OCI-LY3 (cell line): ENCODE measurements at regions not wholly inside any gene's neighbourhood (a gene's known extent, or its start where the extent isn't known, plus 50 kb on each side); places are given as distances from the start of the nearest gene placed in this dataset.
"Not testable (repeated sequence)": the region's sequence is repeated elsewhere in the genome, so short reads cannot be mapped to it uniquely, and the experiment has no call there.

ENCODE experiments used
- H2AFZ ChIP-seq: fragments of 200-600, 300-600 bp; shearing (Covaris generic); 2 replicates; pipeline ENCODE4 v1.6.0; 2014; ENCODE audit warnings: antibody characterized with exemption, low read depth, low read length
- H3K27ac ChIP-seq: fragments of 200-600, 300-600 bp; sonication (generic); 2 replicates; pipeline ENCODE4 v1.5.1; 2014; ENCODE audit warnings: mild to moderate bottlenecking, low read length, moderate library complexity, mixed read lengths
- H3K27me3 ChIP-seq: fragments of 200-600, 300-600 bp; sonication (generic); 2 replicates; pipeline ENCODE4 v1.6.1; 2014; ENCODE audit warnings: low read depth, low read length, mixed read lengths
- H3K36me3 ChIP-seq: fragments of 200-600, 300-600 bp; sonication (generic); replicated peaks from 2 replicates; pipeline ENCODE3; 2014; ENCODE audit warnings: low read depth, low read length, mixed read lengths
- H3K4me1 ChIP-seq: fragments of 300-600, 200-600 bp; sonication (generic); 2 replicates; pipeline ENCODE4 v1.6.1; 2014; ENCODE audit warnings: low read length, mixed read lengths
- H3K4me2 ChIP-seq: fragments of 200-600, 300-600 bp; sonication (generic); 2 replicates; pipeline ENCODE4 v1.6.1; 2014; ENCODE audit warnings: low read length, mixed read lengths
- H3K4me3 ChIP-seq: fragments of 300-600, 200-600 bp; sonication (generic); 2 replicates; pipeline ENCODE4 v1.5.1; 2014; ENCODE audit warnings: antibody characterized with exemption, mild to moderate bottlenecking, low read length, moderate library complexity
- H3K79me2 ChIP-seq: fragments of 300-600, 200-600 bp; shearing (Covaris generic); 2 replicates; pipeline ENCODE4 v1.6.1; 2014; ENCODE audit warnings: mild to moderate bottlenecking, low read length, mixed read lengths
- H3K9ac ChIP-seq: fragments of 300-600, 200-600 bp; shearing (Covaris generic); 2 replicates; pipeline ENCODE4 v1.6.0; 2014; ENCODE audit warnings: mild to moderate bottlenecking, low read length, moderate library complexity
- H3K9me3 ChIP-seq: fragments of 200-600, 300-600 bp; shearing (Covaris generic); 2 replicates; pipeline ENCODE4 v1.6.1; 2014; ENCODE audit warnings: low read length, mixed read lengths; ENCODE audit not compliant: insufficient read depth
- H4K20me1 ChIP-seq: fragments of 200-600, 300-600 bp; sonication (generic); 2 replicates; pipeline ENCODE4 v1.6.1; 2016; ENCODE audit warnings: low read length, mixed read lengths; ENCODE audit not compliant: insufficient read depth
- EZH2phosphoT487 ChIP-seq: fragments of 200-600 bp; shearing (Covaris generic); IDR thresholded peaks from 2 replicates; pipeline ENCODE4 v1.6.1; 2018; ENCODE audit warnings: antibody characterized with exemption, mixed run types, low read depth
- TF ChIP-seq, protein P1 (sequence below): fragments of 200-600, 300-600 bp; sonication (generic); IDR thresholded peaks from 2 replicates; pipeline ENCODE4 v1.5.1; 2014; ENCODE audit warnings: antibody characterized with exemption, low read length, low read depth

DNA sequence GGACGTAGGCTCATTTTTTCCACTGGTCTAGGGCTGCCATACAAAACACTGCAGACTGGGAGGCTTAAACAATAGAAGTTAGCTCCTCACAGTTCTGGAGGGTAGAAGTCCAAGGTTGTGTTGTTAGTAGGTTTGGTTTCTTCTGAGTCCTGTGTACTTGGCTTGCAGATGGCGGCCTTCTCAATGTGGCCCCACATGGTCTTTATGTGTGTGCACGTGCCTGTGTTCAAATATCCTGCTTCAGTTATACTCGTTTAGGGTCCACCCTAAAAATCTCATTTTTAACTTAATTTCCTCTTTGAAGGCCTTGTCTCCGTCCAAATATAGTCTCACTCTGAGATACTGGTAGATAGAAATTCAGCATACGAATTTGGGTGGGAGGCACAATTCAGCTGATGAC is 542.4 kb downstream of the HAPSTR1 start:
- Histone ChIP-seq H3K4me1 (no peaks in the 10 kb centered on the region), H3K27ac (no peak overlapping the region), H3K36me3 (no peaks in the 10 kb centered on the region), H3K4me3 (no peak overlapping the region), H3K27me3 (peaks cover 13% of the 10 kb centered on the region), H3K4me2 (no peak overlapping the region), H4K20me1 (no peaks in the 10 kb centered on the region), H2AFZ (no peak overlapping the region), H3K79me2 (no peaks in the 10 kb centered on the region), H3K9me3 (no peaks in the 10 kb centered on the region), H3K9ac (no peak overlapping the region)
- no peak for TF ChIP-seq EZH2phosphoT487
- TF ChIP-seq, protein P1, sequence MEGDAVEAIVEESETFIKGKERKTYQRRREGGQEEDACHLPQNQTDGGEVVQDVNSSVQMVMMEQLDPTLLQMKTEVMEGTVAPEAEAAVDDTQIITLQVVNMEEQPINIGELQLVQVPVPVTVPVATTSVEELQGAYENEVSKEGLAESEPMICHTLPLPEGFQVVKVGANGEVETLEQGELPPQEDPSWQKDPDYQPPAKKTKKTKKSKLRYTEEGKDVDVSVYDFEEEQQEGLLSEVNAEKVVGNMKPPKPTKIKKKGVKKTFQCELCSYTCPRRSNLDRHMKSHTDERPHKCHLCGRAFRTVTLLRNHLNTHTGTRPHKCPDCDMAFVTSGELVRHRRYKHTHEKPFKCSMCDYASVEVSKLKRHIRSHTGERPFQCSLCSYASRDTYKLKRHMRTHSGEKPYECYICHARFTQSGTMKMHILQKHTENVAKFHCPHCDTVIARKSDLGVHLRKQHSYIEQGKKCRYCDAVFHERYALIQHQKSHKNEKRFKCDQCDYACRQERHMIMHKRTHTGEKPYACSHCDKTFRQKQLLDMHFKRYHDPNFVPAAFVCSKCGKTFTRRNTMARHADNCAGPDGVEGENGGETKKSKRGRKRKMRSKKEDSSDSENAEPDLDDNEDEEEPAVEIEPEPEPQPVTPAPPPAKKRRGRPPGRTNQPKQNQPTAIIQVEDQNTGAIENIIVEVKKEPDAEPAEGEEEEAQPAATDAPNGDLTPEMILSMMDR: no peak

DNA sequence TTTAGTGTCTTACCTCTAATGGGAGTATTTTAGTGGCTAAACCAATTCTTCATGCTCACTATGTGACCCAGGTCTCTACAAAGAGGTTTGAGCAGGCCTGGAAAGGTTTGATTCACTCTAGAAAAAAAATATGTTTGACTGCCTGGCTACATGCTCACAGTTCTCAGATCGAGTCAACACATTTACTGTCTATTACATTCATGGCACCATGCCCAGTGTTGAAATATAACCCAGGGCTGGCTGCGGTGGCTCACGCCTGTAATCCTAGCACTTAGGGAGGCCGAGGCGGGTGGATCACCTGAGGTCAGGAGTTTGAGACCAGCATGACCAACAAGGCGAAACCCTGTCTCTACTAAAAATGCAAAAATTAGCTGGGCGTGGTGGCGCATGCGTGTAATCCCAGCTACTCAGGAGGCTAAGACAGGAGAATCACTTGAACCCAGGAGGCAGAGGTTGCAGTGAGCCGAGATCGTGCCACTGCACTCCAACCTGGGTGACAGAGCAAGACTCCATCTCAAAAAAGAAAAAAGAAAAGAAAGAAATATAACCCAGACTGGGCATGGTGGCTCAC is 543.8 kb downstream of the HAPSTR1 start:
- not testable (repeated sequence) for H2AFZ ChIP-seq, H4K20me1 ChIP-seq, H3K4me1 ChIP-seq, H3K36me3 ChIP-seq, H3K9ac ChIP-seq, H3K27me3 ChIP-seq, H3K4me2 ChIP-seq, H3K4me3 ChIP-seq, H3K27ac ChIP-seq, H3K79me2 ChIP-seq, H3K9me3 ChIP-seq

DNA sequence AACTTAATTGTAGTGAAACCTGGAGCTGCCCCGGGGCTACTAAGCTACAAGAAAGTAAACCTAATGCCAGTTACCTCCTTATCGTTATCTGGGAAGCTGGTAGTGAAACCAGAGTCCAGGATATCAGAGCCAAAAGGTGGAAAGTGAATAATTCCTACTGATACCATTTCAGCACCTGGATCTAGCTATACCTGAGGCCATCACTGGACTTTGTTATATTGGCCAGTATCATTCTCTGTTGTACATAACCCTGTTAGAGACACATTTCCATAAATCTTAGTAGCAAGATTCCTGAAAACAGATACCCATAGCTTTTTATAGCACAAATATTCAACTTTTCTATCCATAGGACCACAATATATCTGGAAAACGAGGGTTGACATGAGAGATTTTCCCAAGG is 538.0 kb downstream of the GRIN2A start:
- Histone ChIP-seq H3K9ac (no peak overlapping the region), H3K27ac (no peak overlapping the region), H3K9me3 (no peaks in the 10 kb centered on the region), H3K36me3 (no peaks in the 10 kb centered on the region), H3K4me2 (no peak overlapping the region), H4K20me1 (no peaks in the 10 kb centered on the region), H3K79me2 (no peaks in the 10 kb centered on the region), H2AFZ (no peak overlapping the region), H3K27me3 (peaks cover 15% of the 10 kb centered on the region; the same call in 1 of the 2 replicates), H3K4me1 (peaks cover 5% of the 10 kb centered on the region; the same call in 1 of the 2 replicates), H3K4me3 (no peak overlapping the region)
- TF ChIP-seq, protein P1: no peak
- TF ChIP-seq EZH2phosphoT487: no peak

DNA sequence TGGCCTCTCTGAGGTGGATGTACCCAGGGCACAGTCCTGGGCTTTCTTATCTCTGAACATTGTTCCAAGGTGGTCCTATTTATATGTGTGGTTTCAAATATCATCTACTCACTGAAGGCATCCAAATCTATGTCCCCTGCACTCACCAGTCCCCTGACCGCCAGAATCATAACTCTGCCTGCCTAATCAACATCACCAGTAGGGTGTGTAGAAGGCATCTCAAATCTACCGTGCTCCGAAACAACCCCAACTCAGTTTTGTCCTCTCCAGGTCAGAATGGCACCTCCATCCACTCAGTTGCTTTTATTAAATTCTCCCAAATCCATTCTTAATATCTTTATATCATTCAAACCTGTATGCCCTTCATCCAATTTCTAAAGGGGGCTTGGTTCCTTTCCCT is 536.3 kb downstream of the GRIN2A start:
- TF ChIP-seq, protein P1: no peak; the same call in 1 of the 2 replicates
- TF ChIP-seq EZH2phosphoT487: no peak
- Histone ChIP-seq H3K36me3 (no peaks in the 10 kb centered on the region), H3K9me3 (no peaks in the 10 kb centered on the region), H3K4me1 (peaks cover 5% of the 10 kb centered on the region; the same call in 1 of the 2 replicates), H2AFZ (no peak overlapping the region), H4K20me1 (no peaks in the 10 kb centered on the region), H3K79me2 (no peaks in the 10 kb centered on the region), H3K4me3 (no peak overlapping the region), H3K4me2 (no peak overlapping the region), H3K27ac (no peak overlapping the region), H3K9ac (no peak overlapping the region), H3K27me3 (peaks cover 15% of the 10 kb centered on the region; the same call in 1 of the 2 replicates)
